HepG2 (cell line): ENCODE measurements at regions not wholly inside any gene's neighbourhood (a gene's known extent, or its start where the extent isn't known, plus 50 kb on each side); places are given as distances from the start of the nearest gene placed in this dataset.

ENCODE experiments used
- ATAC-seq: fragments of 200-7000 bp; cut with Tn5 transposase; 3 replicates; pipeline ENCODE4 v1.9.1; 2020; ENCODE audit warnings: mild to moderate bottlenecking, moderate library complexity
- BruUV-seq: library from RNA; stranded (reverse); fragments of 400-500 nt; replicated peaks from 2 replicates; lab custom pipeline; 2021; lab: Mats Ljungman, UMichigan
- CTCF ChIA-PET: fragments of 300-600 bp; formaldehyde crosslinking; extraction: SDS; loops from one replicate; lab custom pipeline; 2021; ENCODE audit warnings: low total read pairs, inconsistent platforms, low intra/inter-chr PET ratio; lab: Yijun Ruan, JAX
- POLR2A ChIA-PET: fragments of 350-600 bp; sonication (Branson Sonifier 250); formaldehyde crosslinking; loops from one replicate; lab custom pipeline; 2020; ENCODE audit warnings: antibody characterized with exemption, inconsistent platforms; lab: Yijun Ruan, JAX
- DNase-seq: peaks from one replicate; pipeline ENCODE4 v3.0.0-alpha.2; 2015; ENCODE audit warnings: low spot score
- FAIRE-seq: peaks from 3 replicates; lab custom pipeline; 2011; peaks lifted over from hg19 to GRCh38; lab: Jason Lieb, UNC
- H2AFZ ChIP-seq: one replicate; pipeline ENCODE4 v1.6.1; 2011; ENCODE audit warnings: low read length, inconsistent platforms
- H3K27ac ChIP-seq: fragments of 300-600 bp; 3 replicates; pipeline ENCODE4 v1.8.0; 2011; ENCODE audit warnings: mixed run types, mild to moderate bottlenecking, mixed read lengths, low read length, inconsistent platforms; ENCODE audit not compliant: insufficient read depth; ENCODE audit errors: extremely low read length
- H3K27me3 ChIP-seq, 2 experiments: fragments of 200-600 bp in 1 of 2; 2 replicates in 1 of 2; 3 replicates in 1 of 2; pipeline versions ENCODE4 v1.6.0 to v1.8.0; 2011; ENCODE audit warnings: low read length in 2 of 2, mild to moderate bottlenecking in 2 of 2, moderate library complexity in 2 of 2, inconsistent platforms in 1 of 2; ENCODE audit not compliant: insufficient read depth in 2 of 2, control insufficient read depth in 1 of 2
- H3K36me3 ChIP-seq, 2 experiments: fragments of 200-600 bp in 1 of 2; replicated peaks in 1 of 2; 2 replicates in 1 of 2; 3 replicates in 1 of 2; pipeline versions ENCODE4 v1.5.1 to v1.8.0; 2011; ENCODE audit warnings: low read length in 2 of 2, inconsistent platforms in 1 of 2; ENCODE audit not compliant: insufficient read depth in 2 of 2, control insufficient read depth in 1 of 2
- H3K4me1 ChIP-seq: 2 replicates; pipeline ENCODE4 v1.5.1; 2012; ENCODE audit warnings: low read length, inconsistent platforms; ENCODE audit not compliant: insufficient read depth
- H3K4me2 ChIP-seq: 2 replicates; pipeline ENCODE4 v1.6.0; 2011; ENCODE audit warnings: low read depth, low read length, inconsistent platforms
- H3K4me3 ChIP-seq, 3 experiments: fragments of 200-600 bp in 1 of 3; sonication (generic), shearing (Covaris generic) in 1 of 3; replicated peaks in 1 of 3; 2 replicates each; pipeline ENCODE4 v1.5.1; 2011 to 2016; ENCODE audit warnings: low read length in 3 of 3, inconsistent platforms in 2 of 3, low read depth in 2 of 3, mild to moderate bottlenecking in 2 of 3, control low read depth in 1 of 3, mixed read lengths in 1 of 3; ENCODE audit not compliant: insufficient read depth in 1 of 3
- H3K79me2 ChIP-seq: one replicate; pipeline ENCODE4 v1.6.1; 2011; ENCODE audit warnings: low read length, inconsistent platforms; ENCODE audit not compliant: insufficient read depth
- H3K9ac ChIP-seq: 2 replicates; pipeline ENCODE4 v1.6.0; 2011; ENCODE audit warnings: mild to moderate bottlenecking, low read depth, low read length, inconsistent platforms; ENCODE audit not compliant: insufficient read depth
- H3K9me3 ChIP-seq: 2 replicates; pipeline ENCODE4 v1.5.1; 2012; ENCODE audit warnings: mild to moderate bottlenecking, low read length
- H4K20me1 ChIP-seq: 2 replicates; pipeline ENCODE4 v1.6.0; 2011; ENCODE audit warnings: inconsistent platforms, mild to moderate bottlenecking, low read length, moderate library complexity; ENCODE audit not compliant: insufficient read depth
- ADNP ChIP-seq: sonication (generic); formaldehyde crosslinking; IDR thresholded peaks from 2 replicates; pipeline ENCODE4 v1.4.0; 2020; ENCODE audit warnings: missing genetic modification reagents
- CREB1 ChIP-seq, 2 experiments: fragments of 450-650 bp in 1 of 2; IDR thresholded peaks; 2 replicates each; pipeline ENCODE4 v1.6.1; 2016 to 2017; ENCODE audit warnings: control low read depth in 1 of 2, mild to moderate bottlenecking in 1 of 2, missing compliant biosample characterization in 1 of 2, missing genetic modification characterization in 1 of 2
- GMEB1 ChIP-seq: sonication (generic); formaldehyde crosslinking; IDR thresholded peaks from 2 replicates; pipeline ENCODE4 v1.5.1; 2020; ENCODE audit warnings: missing genetic modification reagents, mild to moderate bottlenecking, borderline replicate concordance
- PBX3 ChIP-seq: sonication (generic); formaldehyde crosslinking; IDR thresholded peaks from 2 replicates; pipeline ENCODE4 v1.8.1; 2023; ENCODE audit warnings: missing genetic modification reagents, inconsistent platforms, borderline replicate concordance
- ZNF317 ChIP-seq: sonication (generic); formaldehyde crosslinking; IDR thresholded peaks from 2 replicates; pipeline ENCODE4 v1.5.0; 2020; ENCODE audit warnings: mild to moderate bottlenecking, missing genetic modification reagents
- WGBS: methylation state at CpG from one replicate; pipeline ENCODE4 v1.1.6; 2017; ENCODE audit warnings: low lambda C conversion rate; 5-methylcytosine and 5-hydroxymethylcytosine counted together
- in situ Hi-C: cut with HindIII; loops from 2 replicates; pipeline ENCODE4 v1.10.0; 2017; ENCODE audit warnings: low pct_unique_long_range_greater_than_20kb; ENCODE audit not compliant: extremely low pct_ligation_motif_present
- intact Hi-C: fragments of 100-400 bp; cut with micrococcal nuclease; formaldehyde crosslinking; loops from one replicate; pipeline ENCODE4 v1.10.0; 2022; ENCODE audit not compliant: unreplicated experiment

- no peaks in the 10 kb centered on the region for H3K79me2 ChIP-seq
- intact Hi-C loops (no loop called here), in situ Hi-C loops (no loop called here)
- WGBS = 2% methylated on average over 6 of the region's 6 CpGs
- no peak overlapping the region for H3K4me2 ChIP-seq
- H2AFZ ChIP-seq = no peak overlapping the region
- peak; percentile 94 for TF ChIP-seq CREB1 (IDR thresholded peaks at IDR 0.05)
- no peak for TF ChIP-seq CREB1 (CRISPR knock-in tag; IDR thresholded peaks at IDR 0.05)
- no peak for TF ChIP-seq ZNF317
- TF ChIP-seq GMEB1 (CRISPR knock-in tag) = no peak
- H3K27ac ChIP-seq = no peak overlapping the region
- ATAC-seq (no peak), DNase-seq (no peak), FAIRE-seq (no peak)
- BruUV-seq = no TSS peak
- H3K9ac ChIP-seq = no peak overlapping the region
- no peaks in the 10 kb centered on the region for H3K9me3 ChIP-seq
- ChIA-PET POLR2A (no interaction called here), CTCF (no interaction called here)
- no peaks in the 10 kb centered on the region for H3K4me1 ChIP-seq
- H4K20me1 ChIP-seq = no peaks in the 10 kb centered on the region
- H3K36me3 ChIP-seq = no peaks in the 10 kb centered on the region
- no peak overlapping the region for H3K4me3 ChIP-seq
- H3K27me3 ChIP-seq = no peaks in the 10 kb centered on the region
These were observed 480.2 kb upstream of the PRKX start for GRCh38 chrX:4193500-4194155.

- ChIA-PET POLR2A (no interaction called here), CTCF (no interaction called here)
- Histone ChIP-seq H3K36me3 (no peaks in the 10 kb centered on the region), H3K79me2 (no peaks in the 10 kb centered on the region), H3K27ac (no peak overlapping the region), H3K27me3 (no peaks in the 10 kb centered on the region), H3K9me3 (no peaks in the 10 kb centered on the region), H2AFZ (no peak overlapping the region), H3K4me3 (no peak overlapping the region), H3K4me1 (no peaks in the 10 kb centered on the region), H4K20me1 (no peaks in the 10 kb centered on the region), H3K9ac (no peak overlapping the region), H3K4me2 (no peak overlapping the region)
- FAIRE-seq (no peak), DNase-seq (no peak), ATAC-seq (no peak)
- no TSS peak for BruUV-seq
- intact Hi-C loops = no loop called here
- in situ Hi-C loops = no loop called here
- TF ChIP-seq PBX3 (CRISPR knock-in tag) (no peak), ADNP (CRISPR knock-in tag) (no peak)
- 0% methylated on average over 2 of the region's 2 CpGs for WGBS
These were observed 472.9 kb upstream of the PRKX start for GRCh38 chrX:4186331-4186730.
